K562 (cell line): ENCODE measurements at regions not wholly inside any gene's neighbourhood (a gene's known extent, or its start where the extent isn't known, plus 50 kb on each side); places are given as distances from the start of the nearest gene placed in this dataset.

ENCODE experiments used
- ATAC-seq: fragments of 200-7000 bp; cut with Tn5 transposase; 3 replicates; pipeline ENCODE4 v1.9.1; 2020; ENCODE audit warnings: moderate library complexity
- BruUV-seq: library from RNA; stranded (reverse); fragments of 400-500 nt; replicated peaks from 2 replicates; lab custom pipeline; 2021; lab: Mats Ljungman, UMichigan
- CTCF ChIA-PET: fragments of 300-600 bp; formaldehyde crosslinking; extraction: SDS; loops from one replicate; lab custom pipeline; 2021; ENCODE audit warnings: low intra/inter-chr PET ratio; lab: Yijun Ruan, JAX
- POLR2A ChIA-PET: fragments of 300-600, 350-650 bp; sonication (Branson Sonifier 250); formaldehyde crosslinking; extraction: SDS; loops from one replicate; lab custom pipeline; 2021; ENCODE audit warnings: antibody characterized with exemption, inconsistent platforms; lab: Yijun Ruan, JAX
- DNase-seq, 4 experiments: peaks; one replicate each; pipeline versions ENCODE4 v3.0.0 to v3.0.0-alpha.2; 2011 to 2018; ENCODE audit warnings: low spot score in 3 of 4, mixed read lengths in 3 of 4; ENCODE audit errors: extremely low read depth in 1 of 4
- FAIRE-seq: peaks from 2 replicates; lab custom pipeline; 2011; peaks lifted over from hg19 to GRCh38; lab: Jason Lieb, UNC
- H2AFZ ChIP-seq: 2 replicates; pipeline ENCODE4 v1.6.0; 2011; ENCODE audit warnings: low read depth, low read length, control low read depth, inconsistent platforms
- H3K27ac ChIP-seq: fragments of 200-600 bp; 3 replicates; pipeline ENCODE4 v1.8.0; 2011; ENCODE audit warnings: low read depth, mild to moderate bottlenecking, control low read depth, inconsistent platforms, low read length, moderate library complexity, mixed read lengths; ENCODE audit errors: extremely low read depth
- H3K27me3 ChIP-seq, 2 experiments: fragments of 300-600 bp in 1 of 2; 2 replicates in 1 of 2; 3 replicates in 1 of 2; pipeline versions ENCODE4 v1.6.0 to v1.8.0; 2011; ENCODE audit warnings: inconsistent platforms in 2 of 2, low read length in 2 of 2, mild to moderate bottlenecking in 1 of 2, mixed read lengths in 1 of 2, moderate library complexity in 1 of 2; ENCODE audit not compliant: control insufficient read depth in 2 of 2, insufficient read depth in 2 of 2
- H3K36me3 ChIP-seq: fragments of 300-600 bp; 3 replicates; pipeline ENCODE4 v1.8.0; 2011; ENCODE audit warnings: mild to moderate bottlenecking, low read length, inconsistent platforms; ENCODE audit not compliant: control insufficient read depth, insufficient read depth
- H3K4me1 ChIP-seq, 2 experiments: fragments of 200-600 bp in 1 of 2; replicated peaks in 1 of 2; 2 replicates in 1 of 2; 3 replicates in 1 of 2; pipeline versions ENCODE4 v1.5.1 to v1.8.0; 2011; ENCODE audit warnings: inconsistent platforms in 2 of 2, low read length in 2 of 2, mild to moderate bottlenecking in 1 of 2, mixed read lengths in 1 of 2, moderate library complexity in 1 of 2; ENCODE audit not compliant: control insufficient read depth in 2 of 2, insufficient read depth in 2 of 2
- H3K4me2 ChIP-seq: 2 replicates; pipeline ENCODE4 v1.6.1; 2011; ENCODE audit warnings: low read length, control low read depth, inconsistent platforms, mixed read lengths; ENCODE audit not compliant: insufficient read depth
- H3K4me3 ChIP-seq: fragments of 200-600 bp; sonication (generic), shearing (Covaris generic); 2 replicates; pipeline ENCODE4 v1.5.1; 2016; ENCODE audit warnings: control low read depth, inconsistent platforms
- H3K79me2 ChIP-seq: fragments of 200-600 bp; 3 replicates; pipeline ENCODE4 v1.8.0; 2011; ENCODE audit warnings: low read length, inconsistent platforms; ENCODE audit not compliant: control insufficient read depth, insufficient read depth
- H3K9ac ChIP-seq, 2 experiments: 2 replicates each; pipeline versions ENCODE4 v1.6.0 to v1.6.1; 2011; ENCODE audit warnings: low read depth in 2 of 2, low read length in 2 of 2, control low read depth in 1 of 2, inconsistent platforms in 1 of 2, mild to moderate bottlenecking in 1 of 2, mixed read lengths in 1 of 2; ENCODE audit not compliant: insufficient read depth in 1 of 2
- H3K9me1 ChIP-seq: one replicate; pipeline ENCODE4 v1.6.0; 2011; ENCODE audit warnings: inconsistent platforms, mild to moderate bottlenecking, low read length, moderate library complexity; ENCODE audit not compliant: control insufficient read depth, insufficient read depth
- H3K9me3 ChIP-seq: replicated peaks from 2 replicates; pipeline ENCODE4 v1.5.1; 2011; ENCODE audit warnings: low read depth, low read length, inconsistent platforms; ENCODE audit not compliant: control insufficient read depth, insufficient read depth
- H4K20me1 ChIP-seq: replicated peaks from 2 replicates; pipeline ENCODE4 v1.6.1; 2011; ENCODE audit warnings: low read length, inconsistent platforms, mixed read lengths; ENCODE audit not compliant: control insufficient read depth, insufficient read depth
- RFX5 ChIP-seq: IDR thresholded peaks from 2 replicates; pipeline ENCODE4 v1.6.1; 2011; ENCODE audit warnings: low read depth, mild to moderate bottlenecking, improper control_type of control experiment, low read length
- SRF ChIP-seq, 2 experiments: fragments of 250-450, 450-650 bp in 1 of 2; sonication (Bioruptor Pico) in 1 of 2; sonication (generic) in 1 of 2; formaldehyde crosslinking; IDR thresholded peaks; 2 replicates each; pipeline versions ENCODE4 v1.5.0 to v1.5.1; 2020 to 2022; ENCODE audit warnings: mild to moderate bottlenecking in 1 of 2, missing genetic modification reagents in 1 of 2
- U2AF2 ChIP-seq: fragments of 200-400 bp; formaldehyde crosslinking; optimal IDR thresholded peaks from 2 replicates; pipeline ENCODE3; 2017; ENCODE audit warnings: low read depth, mild to moderate bottlenecking, low read length
- XRCC5 ChIP-seq: fragments of 200-400 bp; formaldehyde crosslinking; IDR thresholded peaks from 2 replicates; pipeline ENCODE4 v1.6.1; 2017; ENCODE audit warnings: low read depth, mild to moderate bottlenecking, low read length
- ZKSCAN8 ChIP-seq: fragments of 200-800 bp; sonication (Bioruptor generic); IDR thresholded peaks from 2 replicates; pipeline ENCODE4 v1.6.1; 2016; ENCODE audit warnings: missing genetic modification characterization, missing compliant biosample characterization
- ZNF696 ChIP-seq: fragments of 250-450 bp; sonication (Bioruptor Pico); conservative IDR thresholded peaks from 2 replicates; pipeline ENCODE4 v1.4.0; 2020; ENCODE audit warnings: mild to moderate bottlenecking, moderate library complexity
- ZNF780A ChIP-seq: fragments of 250-450 bp; sonication (Bioruptor Pico); IDR thresholded peaks from 2 replicates; pipeline ENCODE4 v1.5.0; 2021; ENCODE audit warnings: mild to moderate bottlenecking
- WGBS: fragments of 100-300 bp; shearing (Covaris generic); methylation state at CpG from one replicate; pipeline ENCODE4 v1.1.6; 2016; ENCODE audit warnings: low coverage, mixed read lengths; ENCODE audit not compliant: insufficient coverage; ENCODE audit errors: missing lambda C conversion rate; 5-methylcytosine and 5-hydroxymethylcytosine counted together
- in situ Hi-C: fragments of 300-500 bp; cut with MboI; formaldehyde crosslinking; loops from 4 replicates; pipeline ENCODE4 v1.15.0; 2018; ENCODE audit warnings: inconsistent platforms, mixed read lengths
- intact Hi-C: fragments of 100-400 bp; cut with micrococcal nuclease; formaldehyde crosslinking; loops from 2 replicates; pipeline ENCODE4 v1.14.2; 2022
- TF ChIP-seq, protein P1 (sequence below): sonication (generic); formaldehyde crosslinking; IDR thresholded peaks from 2 replicates; pipeline ENCODE4 v1.8.1; 2023; ENCODE audit warnings: mild to moderate bottlenecking, missing genetic modification reagents

DNA sequence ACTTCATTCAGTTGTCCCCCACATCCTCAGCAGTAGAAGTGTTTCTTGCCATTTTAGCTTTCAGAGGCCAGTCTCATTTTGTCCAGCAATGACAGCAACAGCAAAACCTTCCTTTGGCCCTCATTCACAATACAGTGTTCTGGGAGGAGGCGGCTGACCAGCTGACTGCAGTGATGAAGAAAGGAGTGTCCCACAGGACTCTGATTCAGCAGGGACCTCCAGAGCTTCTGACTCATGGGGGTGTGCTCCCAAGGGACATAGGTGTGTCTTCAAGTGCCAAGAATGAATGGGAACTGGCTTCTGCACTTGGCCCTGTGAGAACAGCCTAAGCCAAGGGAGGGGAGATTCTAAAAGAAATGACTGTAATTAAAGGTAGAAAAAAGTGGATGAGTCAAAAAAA, 147.0 kb upstream of the PELI1 start:
- no peak overlapping the region for H3K4me3 ChIP-seq
- POLR2A ChIA-PET, result interaction anchor here (0.8 kb wide), 1 partner anchor 29 kb away, joined by 3 read pairs; no protein-coding TSS in a partner anchor
- DNase-seq (no peak), ATAC-seq (no peak), FAIRE-seq (no peak)
- H3K79me2 ChIP-seq, result no peaks in the 10 kb centered on the region
- H3K4me1 ChIP-seq, result no peaks in the 10 kb centered on the region
- H3K4me2 ChIP-seq, result no peak overlapping the region
- intact Hi-C loops (no loop called here), in situ Hi-C loops (no loop called here)
- no peak overlapping the region for H2AFZ ChIP-seq
- H3K27ac ChIP-seq, result no peak overlapping the region
- no peak for TF ChIP-seq ZNF780A (CRISPR knock-in tag)
- 0% methylated on average over 1 of the region's 1 CpG for WGBS
- no peaks in the 10 kb centered on the region for H3K9me3 ChIP-seq
- no peak overlapping the region for H3K9ac ChIP-seq
- CTCF ChIA-PET, result no interaction called here
- peaks cover 10 to 30% of the 10 kb centered on the region in 2 experiments; a peak in 4 of 5 replicates for H3K27me3 ChIP-seq
- H3K9me1 ChIP-seq, result no peaks in the 10 kb centered on the region
- no peaks in the 10 kb centered on the region for H3K36me3 ChIP-seq
- H4K20me1 ChIP-seq, result no peaks in the 10 kb centered on the region
- BruUV-seq, result no TSS peak

DNA sequence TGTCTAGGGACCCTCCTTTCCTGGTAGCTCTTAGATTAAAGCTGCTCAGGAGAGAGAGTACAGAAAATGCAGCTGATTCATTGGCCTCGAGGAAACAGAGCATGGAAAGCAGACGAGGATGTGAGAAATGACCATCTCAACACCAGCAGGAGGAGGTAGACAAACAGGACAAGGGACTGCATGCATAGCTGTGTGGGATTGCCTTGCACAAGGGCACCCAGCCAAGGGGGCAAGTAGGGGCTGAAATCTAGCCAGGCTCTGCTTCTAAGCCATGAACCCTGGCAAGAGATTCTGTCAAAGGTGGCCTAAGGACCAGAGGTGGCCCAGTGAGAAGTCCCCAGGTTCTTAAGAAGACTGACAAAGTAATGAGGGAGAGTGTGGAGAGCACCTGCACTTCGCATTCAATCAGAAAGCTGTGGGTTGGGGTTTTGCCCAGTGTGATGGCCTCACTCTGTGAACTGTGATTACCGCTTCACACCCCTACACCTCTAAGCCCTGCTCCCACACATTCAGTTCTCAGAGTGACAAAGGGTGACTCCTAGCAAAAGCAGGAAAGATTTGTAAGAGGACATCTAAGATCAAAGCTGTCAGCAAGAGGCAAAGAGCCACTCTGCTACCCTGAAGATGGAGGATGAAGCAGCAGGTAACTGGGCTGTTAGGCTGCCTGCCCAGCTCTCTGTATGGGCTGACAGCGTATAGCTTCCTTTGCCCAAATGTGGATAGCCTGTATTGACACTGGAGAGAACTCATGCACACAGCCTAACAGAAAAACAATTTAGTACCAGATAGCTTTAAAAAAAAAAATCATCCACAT, 151.3 kb upstream of the PELI1 start:
- FAIRE-seq (no peak), ATAC-seq (no peak), DNase-seq (no peak)
- no peaks in the 10 kb centered on the region for H3K4me1 ChIP-seq
- H3K4me2 ChIP-seq, result no peak overlapping the region
- no peaks in the 10 kb centered on the region for H4K20me1 ChIP-seq
- POLR2A ChIA-PET, result interaction anchor here (0.8 kb wide), 1 partner anchor 13 kb away, joined by 3 read pairs; no protein-coding TSS in a partner anchor
- no peak overlapping the region for H3K27ac ChIP-seq
- H3K27me3 ChIP-seq, result peaks cover 6 to 15% of the 10 kb centered on the region in 2 experiments; a peak in 4 of 5 replicates
- in situ Hi-C loops (no loop called here), intact Hi-C loops (no loop called here)
- no TSS peak for BruUV-seq
- no peak overlapping the region for H3K4me3 ChIP-seq
- H3K79me2 ChIP-seq, result no peaks in the 10 kb centered on the region
- no peaks in the 10 kb centered on the region for H3K9me1 ChIP-seq
- H3K36me3 ChIP-seq, result no peaks in the 10 kb centered on the region
- no peak for TF ChIP-seq SRF (CRISPR knock-in tag; IDR thresholded peaks at IDR 0.05)
- no peak for TF ChIP-seq U2AF2
- TF ChIP-seq XRCC5, result no peak
- TF ChIP-seq ZNF696, result no peak
- no peak for TF ChIP-seq RFX5
- TF ChIP-seq, protein P1, sequence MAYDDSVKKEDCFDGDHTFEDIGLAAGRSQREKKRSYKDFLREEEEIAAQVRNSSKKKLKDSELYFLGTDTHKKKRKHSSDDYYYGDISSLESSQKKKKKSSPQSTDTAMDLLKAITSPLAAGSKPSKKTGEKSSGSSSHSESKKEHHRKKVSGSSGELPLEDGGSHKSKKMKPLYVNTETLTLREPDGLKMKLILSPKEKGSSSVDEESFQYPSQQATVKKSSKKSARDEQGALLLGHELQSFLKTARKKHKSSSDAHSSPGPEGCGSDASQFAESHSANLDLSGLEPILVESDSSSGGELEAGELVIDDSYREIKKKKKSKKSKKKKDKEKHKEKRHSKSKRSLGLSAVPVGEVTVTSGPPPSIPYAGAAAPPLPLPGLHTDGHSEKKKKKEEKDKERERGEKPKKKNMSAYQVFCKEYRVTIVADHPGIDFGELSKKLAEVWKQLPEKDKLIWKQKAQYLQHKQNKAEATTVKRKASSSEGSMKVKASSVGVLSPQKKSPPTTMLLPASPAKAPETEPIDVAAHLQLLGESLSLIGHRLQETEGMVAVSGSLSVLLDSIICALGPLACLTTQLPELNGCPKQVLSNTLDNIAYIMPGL (CRISPR knock-in tag), result no peak
- no peak for TF ChIP-seq ZKSCAN8 (CRISPR knock-in tag)
- H2AFZ ChIP-seq, result no peak overlapping the region
- no peaks in the 10 kb centered on the region for H3K9me3 ChIP-seq
- H3K9ac ChIP-seq, result no peak overlapping the region
- 2% methylated on average over 5 of the region's 5 CpGs for WGBS
- CTCF ChIA-PET, result interaction anchor here (0.6 kb wide), 1 partner anchor 1121 kb away, joined by 3 read pairs; no protein-coding TSS in a partner anchor
